HFF-Myc (cell line): ENCODE measurements at regions not wholly inside any gene's neighbourhood (a gene's known extent, or its start where the extent isn't known, plus 50 kb on each side); places are given as distances from the start of the nearest gene placed in this dataset.
"Not testable (repeated sequence)": the region's sequence is repeated elsewhere in the genome, so short reads cannot be mapped to it uniquely, and the experiment has no call there.

Source experiments
- DNase-seq: peaks from one replicate; pipeline ENCODE4 v3.0.0-alpha.2; 2011; ENCODE audit warnings: low read depth; ENCODE audit errors: extremely low read depth
- H3K4me3 ChIP-seq: replicated peaks from 2 replicates; pipeline ENCODE4 v1.5.1; 2011; ENCODE audit warnings: low read depth, mild to moderate bottlenecking, control low read depth, low read length
- TF ChIP-seq, protein P1 (sequence below): IDR thresholded peaks from 2 replicates; pipeline ENCODE4 v1.5.1; 2012; ENCODE audit warnings: mild to moderate bottlenecking, low read depth, low read length, control low read depth; ENCODE audit errors: missing control alignments

DNA sequence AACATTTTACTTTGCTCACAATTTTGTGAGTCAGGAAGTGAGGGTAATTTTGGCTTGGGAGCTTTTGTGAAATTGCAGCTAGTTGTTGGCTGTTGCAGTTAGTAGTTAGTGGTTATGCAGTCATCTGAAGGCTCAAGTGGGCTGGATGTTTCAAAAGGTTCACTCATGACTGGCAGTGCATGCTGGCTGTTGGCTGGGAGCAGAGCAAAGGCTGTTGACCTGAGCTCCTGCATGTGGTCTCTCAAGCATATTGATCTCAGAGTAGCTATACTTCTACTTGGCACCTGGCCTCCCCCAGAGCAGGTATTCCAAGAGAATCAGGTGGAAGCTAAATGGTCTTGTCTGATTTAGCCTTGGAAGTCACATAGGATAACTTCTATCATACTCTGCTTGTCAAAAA, 414.1 kb upstream of the STXBP6 start:
- DNase-seq = no peak
- TF ChIP-seq, protein P1, sequence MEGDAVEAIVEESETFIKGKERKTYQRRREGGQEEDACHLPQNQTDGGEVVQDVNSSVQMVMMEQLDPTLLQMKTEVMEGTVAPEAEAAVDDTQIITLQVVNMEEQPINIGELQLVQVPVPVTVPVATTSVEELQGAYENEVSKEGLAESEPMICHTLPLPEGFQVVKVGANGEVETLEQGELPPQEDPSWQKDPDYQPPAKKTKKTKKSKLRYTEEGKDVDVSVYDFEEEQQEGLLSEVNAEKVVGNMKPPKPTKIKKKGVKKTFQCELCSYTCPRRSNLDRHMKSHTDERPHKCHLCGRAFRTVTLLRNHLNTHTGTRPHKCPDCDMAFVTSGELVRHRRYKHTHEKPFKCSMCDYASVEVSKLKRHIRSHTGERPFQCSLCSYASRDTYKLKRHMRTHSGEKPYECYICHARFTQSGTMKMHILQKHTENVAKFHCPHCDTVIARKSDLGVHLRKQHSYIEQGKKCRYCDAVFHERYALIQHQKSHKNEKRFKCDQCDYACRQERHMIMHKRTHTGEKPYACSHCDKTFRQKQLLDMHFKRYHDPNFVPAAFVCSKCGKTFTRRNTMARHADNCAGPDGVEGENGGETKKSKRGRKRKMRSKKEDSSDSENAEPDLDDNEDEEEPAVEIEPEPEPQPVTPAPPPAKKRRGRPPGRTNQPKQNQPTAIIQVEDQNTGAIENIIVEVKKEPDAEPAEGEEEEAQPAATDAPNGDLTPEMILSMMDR = no peak
- H3K4me3 ChIP-seq = no peak overlapping the region

DNA sequence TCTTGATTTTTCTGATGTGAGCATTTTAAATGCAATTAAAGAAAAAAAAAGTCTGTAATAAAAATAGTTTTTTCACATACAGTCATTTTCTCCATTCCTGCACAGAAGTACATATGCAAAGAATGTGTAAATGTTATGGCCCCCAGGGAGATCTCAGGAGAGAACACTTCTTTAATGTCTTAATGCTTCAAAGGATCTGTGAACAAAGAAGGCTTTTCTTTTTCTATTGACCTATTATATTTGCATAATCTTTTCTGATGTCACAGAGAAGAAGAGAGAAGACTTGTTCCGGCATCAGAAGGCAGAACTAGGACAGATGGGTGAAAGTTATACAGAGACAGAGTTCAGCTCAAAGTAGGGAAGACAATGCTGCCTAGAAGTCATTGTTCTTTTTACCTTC, 413.5 kb upstream of the STXBP6 start:
- no peak for DNase-seq
- TF ChIP-seq, protein P1 = no peak
- no peak overlapping the region for H3K4me3 ChIP-seq

DNA sequence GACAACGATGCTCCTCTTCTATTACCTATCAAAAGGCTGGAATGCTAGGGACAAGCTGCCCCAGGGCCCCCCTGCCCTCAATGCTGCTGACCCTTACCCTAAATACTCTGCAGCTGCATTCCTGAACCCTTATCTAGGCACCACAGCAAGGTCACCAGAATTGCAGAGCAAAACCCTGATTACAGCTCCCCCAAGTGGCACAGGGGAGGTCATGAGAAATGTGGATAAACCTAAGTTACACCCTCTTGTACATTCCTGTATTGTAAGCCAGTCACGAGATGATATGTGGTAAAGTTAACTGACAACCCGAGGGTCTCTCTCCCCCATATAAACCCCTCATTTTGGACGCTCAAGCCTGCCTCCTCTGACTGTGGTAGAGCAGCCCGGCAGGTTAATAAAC, 411.8 kb upstream of the STXBP6 start:
- H3K4me3 ChIP-seq = no peak overlapping the region
- TF ChIP-seq, protein P1 = no peak
- DNase-seq = no peak

DNA sequence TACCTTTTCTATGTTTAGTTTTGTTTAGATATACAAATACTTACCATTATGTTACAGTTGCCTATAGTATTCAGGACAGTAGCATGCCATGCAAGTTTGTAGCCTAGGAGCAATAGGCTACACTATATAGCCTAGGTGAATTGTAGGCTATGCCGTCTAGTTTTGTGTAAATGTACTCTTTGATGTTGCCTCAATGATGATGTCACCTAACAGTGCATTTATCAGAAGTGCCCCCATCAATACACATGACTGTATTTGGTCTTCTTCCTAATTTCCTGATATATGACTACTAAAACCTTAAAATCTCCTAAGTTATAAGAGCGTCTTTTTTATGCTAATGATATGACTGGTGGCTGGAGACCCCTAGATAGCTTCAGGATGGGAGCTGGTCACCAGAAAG, 394.4 kb upstream of the STXBP6 start:
- H3K4me3 ChIP-seq = no peak overlapping the region
- DNase-seq = no peak
- TF ChIP-seq, protein P1 = no peak

DNA sequence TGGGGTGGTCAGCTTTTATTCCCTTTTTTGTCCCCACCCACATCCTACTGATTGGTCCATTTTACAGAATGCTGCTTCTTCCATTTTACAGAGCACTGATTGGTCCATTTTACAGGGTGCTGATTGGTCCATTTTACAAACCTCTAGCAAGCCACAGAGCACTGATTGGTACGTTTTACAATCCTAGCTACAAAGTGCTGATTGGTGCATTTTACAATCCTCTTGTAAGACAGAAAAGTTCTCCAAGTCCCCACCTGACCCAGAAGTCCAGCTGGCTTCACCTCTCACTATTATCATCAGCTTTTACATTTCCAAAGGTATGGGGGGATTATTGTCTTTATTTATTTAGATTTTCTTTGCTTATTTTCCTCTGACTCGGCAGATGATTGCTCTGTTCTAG, 390.4 kb upstream of the STXBP6 start:
- not testable (repeated sequence) for H3K4me3 ChIP-seq, DNase-seq

DNA sequence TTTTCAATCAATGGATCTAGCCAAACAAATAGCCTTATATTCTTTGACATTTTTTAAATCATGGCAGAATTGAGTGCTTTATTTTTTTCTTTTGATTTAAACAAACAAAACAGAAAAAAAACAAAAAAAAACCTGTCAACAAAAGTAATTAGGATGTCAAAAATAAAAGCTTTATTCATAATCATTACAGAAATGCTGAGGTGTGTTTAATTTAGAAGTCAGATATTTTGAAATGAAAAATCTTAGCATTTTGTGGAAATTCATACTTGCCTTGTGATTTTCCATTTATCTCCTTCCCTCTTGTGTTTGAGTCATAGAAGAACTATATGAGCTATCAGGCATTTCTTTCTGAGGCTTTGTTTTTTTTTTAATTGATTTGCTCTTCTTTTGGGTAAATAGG, 387.0 kb upstream of the STXBP6 start:
- DNase-seq = no peak
- TF ChIP-seq, protein P1 = no peak
- no peak overlapping the region for H3K4me3 ChIP-seq

DNA sequence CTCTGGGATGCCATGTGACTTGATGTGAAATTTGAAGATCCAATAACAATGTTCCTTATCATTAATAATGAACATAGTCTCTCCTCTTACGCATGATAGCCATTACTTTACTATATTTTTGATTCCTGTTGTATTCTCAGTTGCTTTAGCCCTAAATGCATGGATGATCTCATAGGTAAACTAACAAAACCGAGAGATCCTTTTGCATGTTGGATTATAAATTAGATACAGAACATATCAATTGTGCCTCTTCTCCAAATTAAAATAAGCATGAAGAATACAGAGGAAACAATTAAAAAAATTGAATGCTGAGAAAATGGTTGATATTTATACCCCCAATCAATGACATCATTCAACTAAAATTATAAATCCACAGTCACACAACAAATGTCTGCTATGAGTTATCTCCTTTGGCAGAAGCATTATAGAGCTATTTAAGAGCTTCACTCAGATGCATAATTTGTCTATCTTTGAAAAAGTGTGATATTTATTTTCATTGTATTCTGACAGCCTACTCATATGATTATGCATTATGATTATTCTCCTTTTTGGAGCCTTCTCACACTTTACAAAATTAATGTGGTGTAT, 386.4 kb upstream of the STXBP6 start:
- no peak overlapping the region for H3K4me3 ChIP-seq
- TF ChIP-seq, protein P1 = no peak
- no peak for DNase-seq
